ENCODE measurements at regions not wholly inside any gene's neighbourhood (a gene's known extent, or its start where the extent isn't known, plus 50 kb on each side); places are given as distances from the start of the nearest gene placed in this dataset.
"Not testable (repeated sequence)": the region's sequence is repeated elsewhere in the genome, so short reads cannot be mapped to it uniquely, and the experiment has no call there.

GRCh38 chr17:72472106-72472505, 351.3 kb downstream of the SOX9 start:
- DNase-seq (ENCODE audit: low read depth), result no peak

DNA sequence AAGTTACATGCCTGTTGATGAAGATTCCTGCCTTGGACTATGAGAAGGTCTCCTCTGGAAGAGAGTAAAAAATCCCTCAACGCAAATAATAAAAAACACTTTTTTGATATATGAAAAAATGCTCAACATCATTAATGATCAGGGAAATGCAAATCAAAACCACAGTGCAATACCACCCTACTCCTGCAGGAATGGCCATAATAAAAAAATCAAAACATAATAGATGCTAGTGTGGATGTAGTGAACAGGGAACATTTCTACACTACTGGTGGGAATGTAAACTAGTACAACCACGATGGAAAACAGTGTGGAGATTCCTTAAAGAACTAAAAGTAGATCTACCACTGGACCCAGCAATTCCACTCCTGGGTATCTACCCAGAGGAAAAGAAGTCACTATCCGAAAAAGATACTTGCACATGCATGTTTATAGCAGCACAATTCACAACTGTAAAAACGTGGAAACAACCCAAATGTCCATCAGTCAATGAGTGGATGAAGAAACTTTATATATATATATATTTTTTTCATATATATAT, 352.1 kb downstream of the SOX9 start:
- DNase-seq (ENCODE audit: low read depth), result not testable (repeated sequence)

DNA sequence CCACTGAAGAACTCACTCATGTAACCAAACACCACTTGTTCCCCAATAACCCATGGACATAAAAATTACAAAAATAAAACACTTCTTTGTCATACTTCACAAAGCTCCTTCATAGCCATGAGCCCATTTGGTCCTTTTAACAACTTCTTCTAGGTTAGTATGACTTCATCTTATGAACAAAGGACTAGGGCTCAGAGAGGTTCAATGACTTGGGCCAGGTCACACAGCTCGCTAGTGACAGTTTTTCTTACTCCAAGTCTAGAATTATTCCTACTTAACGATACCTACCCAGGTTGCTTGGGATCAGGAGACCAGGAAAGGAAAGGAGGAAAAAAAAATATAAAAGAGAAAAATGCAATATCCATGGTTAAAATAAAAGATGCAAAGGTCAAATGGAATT, 353.4 kb downstream of the SOX9 start:
- no peak for DNase-seq (ENCODE audit: low read depth)

- no peak for DNase-seq (ENCODE audit: low read depth)
These were observed 354.1 kb downstream of the SOX9 start for GRCh38 chr17:72474719-72475477.

- no peak for DNase-seq (ENCODE audit: low read depth)
These were observed 355.3 kb downstream of the SOX9 start for GRCh38 chr17:72476134-72476533.

- DNase-seq (ENCODE audit: low read depth), result no peak
These were observed 355.8 kb downstream of the SOX9 start for GRCh38 chr17:72476575-72476986.

GRCh38 chr17:72477491-72477890, 356.7 kb downstream of the SOX9 start:
- DNase-seq (ENCODE audit: low read depth), result no peak

DNA sequence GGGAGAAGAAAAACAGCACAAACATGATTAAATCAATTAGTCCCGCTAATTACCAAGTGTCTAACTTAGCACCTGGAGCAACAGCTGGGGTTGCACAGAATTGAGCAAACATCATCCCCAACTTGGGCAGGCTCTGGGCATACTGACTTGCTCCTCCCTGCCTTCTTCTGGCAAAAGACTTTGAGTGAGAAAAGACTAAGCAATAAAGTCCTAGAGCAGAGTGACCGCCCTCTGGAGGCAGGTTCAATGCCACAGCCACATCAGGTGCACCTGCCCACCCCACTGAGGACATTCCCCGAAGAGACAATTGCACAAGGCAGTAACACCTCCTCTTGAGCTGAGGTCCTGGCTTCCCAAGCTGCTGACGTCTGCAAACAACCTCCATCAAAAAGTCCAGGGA, 358.3 kb downstream of the SOX9 start:
- no peak for DNase-seq (ENCODE audit: low read depth)

DNA sequence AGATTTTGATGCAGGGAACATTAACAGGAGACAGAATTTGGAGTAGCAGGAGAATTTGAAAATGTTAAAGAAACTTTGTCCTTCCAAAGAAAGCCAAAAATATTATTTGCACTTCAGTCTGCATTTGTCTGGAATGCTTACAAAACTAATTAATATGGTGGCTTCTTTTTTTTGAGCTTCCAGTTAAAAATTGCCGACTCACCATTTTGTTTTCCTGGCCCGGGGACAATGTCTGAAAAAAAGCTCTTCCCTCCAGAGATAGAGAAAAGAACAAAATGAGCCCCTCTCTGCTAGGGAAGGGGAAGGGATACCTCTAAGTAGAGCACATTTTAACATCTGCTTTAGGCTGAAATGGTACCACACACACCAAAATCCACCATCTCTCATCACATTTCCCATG, 360.8 kb downstream of the SOX9 start:
- no peak for DNase-seq (ENCODE audit: low read depth)

GRCh38 chr17:72485596-72485995, 364.8 kb downstream of the SOX9 start:
- no peak for DNase-seq (ENCODE audit: low read depth)

- DNase-seq (ENCODE audit: low read depth), result no peak
These were observed 366.0 kb downstream of the SOX9 start for GRCh38 chr17:72486806-72487205.

- DNase-seq (ENCODE audit: low read depth), result no peak
These were observed 367.1 kb downstream of the SOX9 start for GRCh38 chr17:72487731-72488494.

DNA sequence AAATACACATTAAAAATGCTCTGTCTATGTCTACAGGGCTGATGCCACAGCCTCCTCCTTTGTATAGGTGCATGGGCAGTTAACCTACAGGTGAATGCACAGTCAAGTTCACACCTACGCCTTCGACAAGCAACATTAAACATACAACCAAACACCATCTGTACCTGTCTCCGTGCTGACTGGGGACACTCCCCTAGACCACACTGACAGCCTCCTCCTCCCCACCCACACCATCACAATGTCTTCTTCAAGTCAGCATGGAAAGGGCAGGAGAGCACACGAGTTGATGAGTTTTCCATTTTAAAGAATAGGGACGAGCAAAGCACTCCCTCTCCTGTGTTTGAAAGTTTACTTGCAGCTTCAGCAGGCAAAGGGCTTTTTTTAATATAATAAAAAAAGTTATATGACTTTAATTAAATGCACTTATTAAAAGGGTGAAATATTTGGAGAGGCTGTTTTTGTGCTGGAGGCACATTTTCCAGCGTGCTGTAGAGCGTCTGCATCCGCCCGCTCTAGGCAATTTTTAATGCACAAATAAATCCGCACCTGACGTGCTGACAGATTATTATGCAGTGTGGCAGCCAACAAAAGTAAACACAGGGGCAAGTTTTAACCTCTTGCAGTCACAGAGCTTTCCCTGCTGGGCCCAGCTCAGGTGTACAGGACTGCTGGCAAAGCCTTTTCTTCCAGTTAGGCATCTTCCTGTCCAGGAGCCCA, 367.9 kb downstream of the SOX9 start:
- no peak for DNase-seq (ENCODE audit: low read depth)

DNA sequence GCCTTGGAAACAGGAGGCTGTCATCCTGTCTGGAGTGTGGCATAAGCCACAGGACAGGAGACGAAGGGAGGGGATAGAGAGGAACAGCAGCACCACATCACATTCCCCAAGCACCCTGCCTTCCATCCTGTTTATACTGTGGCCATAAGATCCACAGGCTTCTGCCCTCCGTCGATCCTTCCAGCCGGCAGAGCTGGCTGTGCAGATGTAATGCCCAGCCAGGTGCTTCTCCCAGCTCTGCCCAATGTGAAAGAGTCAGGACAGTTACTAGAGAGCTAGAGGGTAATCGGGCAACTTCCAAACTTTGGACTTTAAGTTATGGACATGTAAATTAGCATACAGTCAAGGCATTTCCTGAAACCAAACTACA, 368.4 kb downstream of the SOX9 start:
- DNase-seq (ENCODE audit: low read depth), result no peak

- DNase-seq (ENCODE audit: low read depth), result no peak
These were observed 370.3 kb downstream of the SOX9 start for GRCh38 chr17:72491102-72491501.

GRCh38 chr17:72492494-72492893, 371.7 kb downstream of the SOX9 start:
- no peak for DNase-seq (ENCODE audit: low read depth)

- no peak for DNase-seq (ENCODE audit: low read depth)
These were observed 372.1 kb downstream of the SOX9 start for GRCh38 chr17:72492941-72493340.

DNA sequence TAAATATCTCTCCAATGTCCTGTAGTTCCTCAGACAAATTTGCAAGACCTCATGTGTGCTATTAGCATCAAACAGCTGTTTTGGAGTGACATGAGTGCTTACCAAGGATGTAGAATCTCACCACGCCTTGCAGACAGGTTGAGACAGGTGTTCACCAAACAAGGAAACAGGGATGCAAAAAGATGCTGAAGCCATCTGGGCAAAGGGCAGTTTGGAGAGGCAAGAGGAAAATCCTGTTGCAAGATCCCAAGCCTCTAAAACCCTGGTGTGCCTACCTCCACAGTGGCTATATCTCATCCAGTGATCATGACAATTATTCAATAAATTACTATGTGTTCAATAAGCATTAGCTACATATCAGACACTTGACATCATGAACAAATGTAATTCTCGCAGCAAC, 373.7 kb downstream of the SOX9 start:
- no peak for DNase-seq (ENCODE audit: low read depth)

GRCh38 chr17:72496461-72496860, 375.6 kb downstream of the SOX9 start:
- no peak for DNase-seq (ENCODE audit: low read depth)

DNA sequence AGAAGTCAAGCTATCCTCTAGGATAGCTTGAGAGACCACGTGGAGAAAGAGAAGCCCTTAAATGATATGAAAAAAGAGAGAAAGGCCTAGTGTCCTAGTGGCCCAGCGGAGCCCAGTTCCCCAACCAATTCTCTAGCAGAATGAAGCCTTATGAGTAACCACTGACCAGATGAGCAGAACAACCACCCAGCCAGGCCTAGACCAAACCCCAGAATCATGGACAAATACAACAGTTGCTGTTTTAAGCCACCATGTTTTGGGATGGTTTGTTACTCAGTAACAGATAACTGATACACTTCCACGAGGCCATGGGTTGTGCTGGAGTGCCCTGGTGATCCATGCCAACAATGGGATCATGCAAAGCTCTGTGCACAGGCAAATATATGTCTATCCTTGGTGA, 377.1 kb downstream of the SOX9 start:
- no peak for DNase-seq (ENCODE audit: low read depth)

DNA sequence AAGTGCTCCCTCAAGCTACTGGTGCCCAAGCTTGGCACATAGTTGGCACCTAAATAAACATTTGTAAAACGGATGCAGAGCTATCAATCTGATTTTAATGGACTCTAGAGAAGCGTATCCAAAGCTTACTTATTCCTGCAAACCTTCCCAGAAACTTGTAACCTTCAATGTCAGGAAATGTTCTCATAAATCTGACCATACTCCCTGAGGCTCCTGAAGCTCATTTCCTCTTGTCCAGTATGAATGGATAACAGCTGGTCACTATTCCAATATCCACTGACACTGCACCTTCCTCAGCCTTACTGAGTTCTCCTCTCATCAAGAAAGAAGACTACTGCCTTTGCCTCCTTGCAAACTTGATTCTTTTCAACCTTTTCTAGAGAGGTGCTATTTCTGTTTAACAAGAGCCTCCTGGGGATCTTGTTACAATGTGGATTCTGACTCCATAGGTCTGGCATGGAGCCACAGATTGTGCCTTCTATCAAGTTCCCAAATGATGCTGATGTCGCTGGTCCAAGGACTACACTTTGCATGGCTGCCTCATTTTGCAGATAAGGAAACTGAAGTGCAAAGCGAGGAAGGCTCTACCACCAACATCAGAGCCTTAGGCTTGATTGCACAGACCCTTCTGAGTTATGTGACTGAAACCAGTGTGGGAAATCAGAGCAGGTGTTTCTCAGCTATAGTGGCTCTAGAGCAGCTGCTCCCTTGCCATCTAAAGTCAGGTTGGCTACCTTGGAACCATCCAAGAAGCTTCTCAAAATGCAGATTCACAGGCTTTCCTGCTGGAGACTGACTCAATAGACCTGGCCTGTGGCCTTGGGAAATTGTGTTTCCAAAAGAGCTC, 377.8 kb downstream of the SOX9 start:
- no peak for DNase-seq (ENCODE audit: low read depth)

Measured in forelimb muscle (tissue), 1 donor.